Astrocyte of the cerebellum (primary cell): ENCODE measurements at regions not wholly inside any gene's neighbourhood (a gene's known extent, or its start where the extent isn't known, plus 50 kb on each side); places are given as distances from the start of the nearest gene placed in this dataset.
A peak's percentile ranks its signal among the peaks of the same experiment; 100 is the strongest.

ENCODE experiments used
- DNase-seq: peaks from one replicate; pipeline ENCODE4 v3.0.0-alpha.2; 2011; ENCODE audit warnings: low read depth
- H3K4me3 ChIP-seq: 2 replicates; pipeline ENCODE4 v1.5.1; 2011; ENCODE audit warnings: mild to moderate bottlenecking, low read depth, low read length, moderate library complexity
- in situ Hi-C: cut with HindIII; loops from 2 replicates; pipeline ENCODE4 v1.10.0; 2017; ENCODE audit warnings: low sequenced_read_pairs
- TF ChIP-seq, protein P1 (sequence below): IDR thresholded peaks from 2 replicates; pipeline ENCODE4 v1.5.1; 2012; ENCODE audit warnings: low read length, low read depth, moderate library complexity, mild to moderate bottlenecking; ENCODE audit errors: missing control alignments

- TF ChIP-seq, protein P1, sequence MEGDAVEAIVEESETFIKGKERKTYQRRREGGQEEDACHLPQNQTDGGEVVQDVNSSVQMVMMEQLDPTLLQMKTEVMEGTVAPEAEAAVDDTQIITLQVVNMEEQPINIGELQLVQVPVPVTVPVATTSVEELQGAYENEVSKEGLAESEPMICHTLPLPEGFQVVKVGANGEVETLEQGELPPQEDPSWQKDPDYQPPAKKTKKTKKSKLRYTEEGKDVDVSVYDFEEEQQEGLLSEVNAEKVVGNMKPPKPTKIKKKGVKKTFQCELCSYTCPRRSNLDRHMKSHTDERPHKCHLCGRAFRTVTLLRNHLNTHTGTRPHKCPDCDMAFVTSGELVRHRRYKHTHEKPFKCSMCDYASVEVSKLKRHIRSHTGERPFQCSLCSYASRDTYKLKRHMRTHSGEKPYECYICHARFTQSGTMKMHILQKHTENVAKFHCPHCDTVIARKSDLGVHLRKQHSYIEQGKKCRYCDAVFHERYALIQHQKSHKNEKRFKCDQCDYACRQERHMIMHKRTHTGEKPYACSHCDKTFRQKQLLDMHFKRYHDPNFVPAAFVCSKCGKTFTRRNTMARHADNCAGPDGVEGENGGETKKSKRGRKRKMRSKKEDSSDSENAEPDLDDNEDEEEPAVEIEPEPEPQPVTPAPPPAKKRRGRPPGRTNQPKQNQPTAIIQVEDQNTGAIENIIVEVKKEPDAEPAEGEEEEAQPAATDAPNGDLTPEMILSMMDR, result no peak
- no peak overlapping the region for H3K4me3 ChIP-seq
- in situ Hi-C loops, result loop anchor here (25.0 kb wide), 1 partner anchor 187 kb away; no protein-coding TSS in a partner anchor
Observed at GRCh38 chr11:19350160-19350559, 109.4 kb upstream of the E2F8 start.

DNA sequence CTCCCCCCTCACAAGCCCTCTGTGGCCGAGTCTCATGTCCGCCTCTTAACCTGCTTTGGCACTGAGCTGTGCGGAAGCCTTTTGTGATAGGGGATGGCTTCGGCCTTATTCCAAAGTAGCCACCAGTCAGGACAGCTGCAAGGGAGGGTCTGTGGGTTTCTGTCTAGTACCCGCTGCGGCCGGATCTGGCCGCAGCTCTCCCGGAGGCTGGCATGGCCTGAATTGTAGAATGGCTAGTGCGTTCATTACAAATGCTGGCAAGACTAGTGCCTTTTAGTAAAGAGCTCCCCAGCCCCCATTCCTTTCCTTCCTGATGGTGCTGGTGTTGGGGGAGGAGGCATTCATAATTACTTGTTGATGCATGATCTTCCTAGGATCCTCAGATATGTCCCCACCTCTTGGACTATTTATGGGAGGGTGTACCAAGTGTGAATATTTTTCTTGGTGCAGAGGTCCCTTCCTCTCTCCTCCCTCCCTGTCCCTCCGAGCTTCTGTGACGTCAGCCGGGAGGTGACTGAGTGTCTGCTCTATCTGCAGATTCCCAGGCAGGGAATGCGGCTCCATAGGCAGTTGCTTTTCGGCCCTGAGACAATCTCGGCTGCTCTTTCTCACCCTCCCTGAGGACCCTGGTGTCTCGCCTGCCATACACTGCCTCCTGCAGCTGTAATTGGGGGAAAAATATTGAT, 108.7 kb upstream of the E2F8 start:
- DNase-seq, result peak; percentile 12
- in situ Hi-C loops, result loop anchor here (25.0 kb wide), 1 partner anchor 188 kb away; no protein-coding TSS in a partner anchor
- TF ChIP-seq, protein P1, result no peak
- H3K4me3 ChIP-seq, result no peak overlapping the region

More at GRCh38 chr11:19350160-19350559, 109.4 kb upstream of the E2F8 start:
- DNase-seq, result no peak

GRCh38 chr11:19347911-19348310, 107.2 kb upstream of the E2F8 start:
- in situ Hi-C loops, result no loop called here
- TF ChIP-seq, protein P1, result no peak
- H3K4me3 ChIP-seq, result no peak overlapping the region
- DNase-seq, result no peak

GRCh38 chr11:19345848-19346681, 105.3 kb upstream of the E2F8 start:
- DNase-seq, result no peak
- H3K4me3 ChIP-seq, result peak overlapping the region; percentile 29
- TF ChIP-seq, protein P1, result peak; percentile 18
- in situ Hi-C loops, result no loop called here

- DNase-seq, result no peak
- TF ChIP-seq, protein P1, result no peak
- peak overlapping the region; percentile 29 for H3K4me3 ChIP-seq
- in situ Hi-C loops, result no loop called here
Observed at GRCh38 chr11:19345519-19345847, 104.7 kb upstream of the E2F8 start.

DNA sequence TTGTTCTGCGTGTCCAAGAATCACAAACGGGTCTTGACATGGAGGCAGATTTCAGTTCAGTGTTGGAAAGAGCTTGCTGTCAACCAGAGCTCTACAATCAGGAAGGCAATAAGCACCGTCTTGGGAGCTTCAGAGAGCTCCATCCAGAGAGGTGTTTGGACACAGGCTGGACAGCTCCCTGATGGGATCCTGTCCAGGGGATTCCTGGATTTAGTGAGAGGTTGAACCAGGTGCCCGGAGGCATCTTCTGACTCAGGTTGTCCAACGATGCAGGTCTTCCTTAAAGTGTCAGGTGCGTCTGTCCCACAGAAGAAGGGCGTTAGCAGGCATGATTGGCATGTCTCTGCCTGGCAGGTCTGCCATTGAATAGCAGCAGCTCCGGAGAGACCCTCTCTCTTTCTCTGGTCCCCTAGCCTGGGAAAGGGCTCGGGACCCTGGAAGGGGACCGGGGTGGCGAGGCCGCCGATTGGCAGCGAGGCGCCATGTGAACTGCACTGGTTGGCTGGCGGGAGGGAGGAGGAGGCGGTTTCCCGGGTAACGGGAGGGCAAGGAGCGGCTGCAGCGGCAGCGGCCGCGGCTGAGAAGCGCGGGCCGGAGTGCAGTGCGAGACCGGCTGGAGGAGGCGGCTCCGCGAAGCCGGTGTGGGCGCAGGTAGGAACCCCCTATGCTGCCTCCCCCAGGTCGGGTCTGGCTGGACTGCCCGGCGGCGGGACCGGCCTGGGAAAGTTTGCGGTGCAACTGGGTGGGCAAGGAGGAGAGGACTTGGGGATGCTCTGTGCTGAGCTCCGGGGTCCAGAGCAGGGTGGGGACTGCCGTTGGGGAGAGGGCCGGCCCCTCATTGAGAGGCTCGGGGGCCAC, 104.1 kb upstream of the E2F8 start:
- DNase-seq, result peak; percentile 19

More for the DNA sequence above, 104.1 kb upstream of the E2F8 start:
- in situ Hi-C loops, result no loop called here
- TF ChIP-seq, protein P1, result no peak
- H3K4me3 ChIP-seq, result peak overlapping the region; percentile 29
